ENCODE measurements at regions not wholly inside any gene's neighbourhood (a gene's known extent, or its start where the extent isn't known, plus 50 kb on each side); places are given as distances from the start of the nearest gene placed in this dataset.
A peak's percentile ranks its signal among the peaks of the same experiment; 100 is the strongest.

- no peak for TF ChIP-seq CTCF (IDR thresholded peaks at IDR 0.05; ENCODE audit: low read length, missing control alignments)
- no peak for DNase-seq (ENCODE audit: low read depth)
- no peak overlapping the region for H3K4me3 ChIP-seq (replicated peaks; ENCODE audit: low read depth, low read length)
Observed at GRCh38 chr12:127290251-127290650, 976.7 kb upstream of the TMEM132C start.

- no peak overlapping the region for H3K4me3 ChIP-seq (replicated peaks; ENCODE audit: low read depth, low read length)
- DNase-seq (ENCODE audit: low read depth) = no peak
- TF ChIP-seq CTCF (IDR thresholded peaks at IDR 0.05; ENCODE audit: low read length, missing control alignments) = no peak
Observed at GRCh38 chr12:127292736-127293135, 974.2 kb upstream of the TMEM132C start.

GRCh38 chr12:127293507-127294310 is 973.3 kb upstream of the TMEM132C start:
- H3K4me3 ChIP-seq (replicated peaks; ENCODE audit: low read depth, low read length) = no peak overlapping the region
- peak; percentile 68 for DNase-seq (ENCODE audit: low read depth)
- peak; percentile 76 for TF ChIP-seq CTCF (IDR thresholded peaks at IDR 0.05; ENCODE audit: low read length, missing control alignments)

- no peak for TF ChIP-seq CTCF (IDR thresholded peaks at IDR 0.05; ENCODE audit: low read length, missing control alignments)
- H3K4me3 ChIP-seq (replicated peaks; ENCODE audit: low read depth, low read length) = no peak overlapping the region
- no peak for DNase-seq (ENCODE audit: low read depth)
Observed at GRCh38 chr12:127294651-127295210, 972.2 kb upstream of the TMEM132C start.

GRCh38 chr12:127295630-127296029 is 971.3 kb upstream of the TMEM132C start:
- no peak for DNase-seq (ENCODE audit: low read depth)
- TF ChIP-seq CTCF (IDR thresholded peaks at IDR 0.05; ENCODE audit: low read length, missing control alignments) = no peak
- no peak overlapping the region for H3K4me3 ChIP-seq (replicated peaks; ENCODE audit: low read depth, low read length)

GRCh38 chr12:127296591-127296990 is 970.4 kb upstream of the TMEM132C start:
- no peak overlapping the region for H3K4me3 ChIP-seq (replicated peaks; ENCODE audit: low read depth, low read length)
- DNase-seq (ENCODE audit: low read depth) = no peak
- TF ChIP-seq CTCF (IDR thresholded peaks at IDR 0.05; ENCODE audit: low read length, missing control alignments) = no peak

- no peak for DNase-seq (ENCODE audit: low read depth)
- no peak for TF ChIP-seq CTCF (IDR thresholded peaks at IDR 0.05; ENCODE audit: low read length, missing control alignments)
- no peak overlapping the region for H3K4me3 ChIP-seq (replicated peaks; ENCODE audit: low read depth, low read length)
Observed at GRCh38 chr12:127297327-127297726, 969.6 kb upstream of the TMEM132C start.

Measured in fibroblast of pulmonary artery (primary cell).